ENCODE measurements at regions not wholly inside any gene's neighbourhood (a gene's known extent, or its start where the extent isn't known, plus 50 kb on each side); places are given as distances from the start of the nearest gene placed in this dataset.

DNA sequence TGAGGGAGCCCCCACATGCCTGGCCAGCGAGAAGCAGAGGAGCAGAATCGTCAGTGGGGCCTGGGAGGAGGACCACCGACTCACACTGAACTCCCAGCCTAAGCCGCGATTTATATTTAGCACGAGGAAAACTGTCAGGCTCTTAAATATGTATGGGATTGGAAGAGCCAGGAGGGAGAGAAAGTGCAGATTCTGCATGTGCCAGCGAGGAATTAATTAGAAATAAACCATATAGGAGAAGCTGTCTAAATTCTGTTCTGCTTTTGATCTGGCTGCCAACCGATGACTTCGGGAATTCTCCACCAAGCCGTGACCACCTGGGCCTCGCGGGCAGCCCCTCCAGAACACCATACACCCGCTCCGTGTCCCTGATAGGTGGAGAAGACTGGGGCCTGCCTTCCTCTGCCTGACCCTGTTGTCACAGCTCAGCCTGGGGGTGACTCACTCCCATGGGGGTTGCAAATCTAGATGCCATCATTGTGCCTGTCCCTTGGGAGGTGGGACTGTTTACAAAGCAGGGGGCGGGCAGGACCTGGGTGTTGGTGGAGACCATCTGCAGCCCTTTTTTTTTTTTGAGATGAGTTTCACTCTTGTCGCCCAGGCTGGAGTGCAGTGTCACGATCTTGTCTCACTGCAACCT, 91.1 kb upstream of the PMEPA1 start:
- Histone ChIP-seq H3K18ac (ENCODE audit: low read length) (no peak overlapping the region), H2BK120ac (ENCODE audit: insufficient read depth, low read length, poor library complexity) (no peak overlapping the region), H3K23ac (ENCODE audit: low read length) (no peak overlapping the region), H3K36me3 (ENCODE audit: control insufficient read depth in 1 of 2, insufficient read depth in 2 of 2, low read length in 2 of 2) (no peaks in the 10 kb centered on the region), H3K4me2 (ENCODE audit: low read length) (no peak overlapping the region), H3K79me1 (ENCODE audit: low read length) (peaks cover 6% of the 10 kb centered on the region), H3K9ac (ENCODE audit: low read length) (no peak overlapping the region), H3K4me3 (ENCODE audit: low read depth, low read length) (no peak overlapping the region), H3K14ac (ENCODE audit: low read length) (no peak overlapping the region), H3K4ac (ENCODE audit: low read depth, low read length) (no peak overlapping the region), H2AK5ac (ENCODE audit: low read length) (no peak overlapping the region), H2BK5ac (ENCODE audit: low read depth, low read length, poor library complexity) (no peak overlapping the region), H4K12ac (ENCODE audit: low read depth, low read length) (no peak overlapping the region), H4K91ac (ENCODE audit: low read depth, low read length) (no peak overlapping the region), H3K79me2 (ENCODE audit: control insufficient read depth, insufficient read depth, low read length, poor library complexity) (no peaks in the 10 kb centered on the region), H2BK12ac (ENCODE audit: low read length) (no peak overlapping the region), H4K8ac (ENCODE audit: low read depth, low read length) (no peak overlapping the region), H3K9me3 (ENCODE audit: insufficient read depth, low read depth, low read length) (no peaks in the 10 kb centered on the region), H3K27ac (ENCODE audit: low read depth, low read length) (no peak overlapping the region), H3K4me1 (ENCODE audit: control insufficient read depth in 1 of 2, insufficient read depth in 2 of 2, low read length in 2 of 2) (peaks cover 10% of the 10 kb centered on the region in 2 experiments), H3K27me3 (ENCODE audit: insufficient read depth, low read length) (no peaks in the 10 kb centered on the region), H2AFZ (ENCODE audit: insufficient read depth, low read length, poor library complexity) (no peak overlapping the region)
- DNase-seq: no peak
- WGBS (ENCODE audit: extremely low coverage, insufficient coverage, insufficient read length): no CpG with 5 or more reads among the region's 17 CpGs

DNA sequence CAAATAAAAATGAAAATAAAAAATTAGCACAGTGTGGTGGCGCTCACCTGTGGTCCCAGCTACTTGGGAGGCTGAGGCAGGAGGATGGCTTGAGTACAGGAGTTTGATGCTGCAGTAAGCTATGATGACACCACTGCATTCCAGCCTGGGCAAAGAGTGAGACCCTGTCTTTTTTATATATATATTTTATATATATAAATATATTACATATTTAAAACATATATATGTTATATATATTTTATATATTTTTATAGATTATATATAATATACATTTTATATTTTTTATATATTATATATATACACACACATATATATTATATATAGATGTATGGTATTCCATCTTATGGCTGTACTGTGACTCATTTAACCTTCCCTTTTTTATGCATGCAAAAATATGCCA, 87.6 kb upstream of the PMEPA1 start:
- no peak overlapping the region for H3K4ac ChIP-seq (ENCODE audit: low read depth, low read length)
- H4K91ac ChIP-seq (ENCODE audit: low read depth, low read length): no peak overlapping the region
- no peak overlapping the region for H2BK120ac ChIP-seq (ENCODE audit: insufficient read depth, low read length, poor library complexity)
- no peaks in the 10 kb centered on the region for H3K79me1 ChIP-seq (ENCODE audit: low read length)
- no peak overlapping the region for H2AFZ ChIP-seq (ENCODE audit: insufficient read depth, low read length, poor library complexity)
- H2AK5ac ChIP-seq (ENCODE audit: low read length): no peak overlapping the region
- no peak overlapping the region for H2BK12ac ChIP-seq (ENCODE audit: low read length)
- H4K12ac ChIP-seq (ENCODE audit: low read depth, low read length): no peak overlapping the region
- no CpG with 5 or more reads among the region's 1 CpG for WGBS (ENCODE audit: extremely low coverage, insufficient coverage, insufficient read length)
- no peak overlapping the region for H3K14ac ChIP-seq (ENCODE audit: low read length)
- H3K4me3 ChIP-seq (ENCODE audit: low read depth, low read length): no peak overlapping the region
- no peaks in the 10 kb centered on the region for H3K9me3 ChIP-seq (ENCODE audit: insufficient read depth, low read depth, low read length)
- no peaks in the 10 kb centered on the region for H3K36me3 ChIP-seq (ENCODE audit: control insufficient read depth in 1 of 2, insufficient read depth in 2 of 2, low read length in 2 of 2)
- no peak overlapping the region for H2BK5ac ChIP-seq (ENCODE audit: low read depth, low read length, poor library complexity)
- no peak overlapping the region for H3K23ac ChIP-seq (ENCODE audit: low read length)
- H3K4me2 ChIP-seq (ENCODE audit: low read length): no peak overlapping the region
- peaks cover 0 to 8% of the 10 kb centered on the region in 2 experiments for H3K4me1 ChIP-seq (ENCODE audit: control insufficient read depth in 1 of 2, insufficient read depth in 2 of 2, low read length in 2 of 2)
- DNase-seq: no peak
- H3K27ac ChIP-seq (ENCODE audit: low read depth, low read length): no peak overlapping the region
- H3K27me3 ChIP-seq (ENCODE audit: insufficient read depth, low read length): no peaks in the 10 kb centered on the region
- H3K79me2 ChIP-seq (ENCODE audit: control insufficient read depth, insufficient read depth, low read length, poor library complexity): no peaks in the 10 kb centered on the region
- no peak overlapping the region for H3K9ac ChIP-seq (ENCODE audit: low read length)
- no peak overlapping the region for H3K18ac ChIP-seq (ENCODE audit: low read length)
- H4K8ac ChIP-seq (ENCODE audit: low read depth, low read length): no peak overlapping the region

DNA sequence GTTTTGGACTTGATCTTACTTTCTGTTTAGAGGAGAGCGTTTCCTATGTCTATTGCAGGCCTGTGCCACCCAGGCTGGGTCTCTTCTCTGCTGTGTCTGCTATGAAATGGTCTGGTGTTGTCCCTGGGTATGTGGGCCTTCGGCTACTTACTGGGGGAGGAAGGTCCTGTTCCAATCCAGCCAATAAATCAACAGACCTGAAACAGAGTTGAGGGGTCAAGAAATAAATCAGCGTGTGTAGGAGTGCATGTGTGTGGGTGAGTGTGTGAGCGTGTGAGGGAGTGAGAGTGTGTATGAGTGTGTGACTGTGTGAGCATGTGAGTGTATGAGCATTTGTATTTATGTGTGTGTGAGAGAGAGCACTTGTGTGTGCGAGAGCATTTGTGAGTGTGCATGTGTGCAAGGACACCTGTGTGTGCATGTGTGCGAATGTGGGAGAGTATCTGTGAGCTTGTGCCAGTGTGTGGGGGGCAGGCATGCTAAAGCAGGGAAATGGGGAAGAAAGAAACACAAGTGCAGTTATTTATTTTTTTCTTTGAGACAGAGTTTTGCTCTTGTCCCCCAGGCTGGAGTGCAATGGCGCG, 86.3 kb upstream of the PMEPA1 start:
- H3K36me3 ChIP-seq (ENCODE audit: control insufficient read depth in 1 of 2, insufficient read depth in 2 of 2, low read length in 2 of 2): no peaks in the 10 kb centered on the region
- no peak overlapping the region for H3K23ac ChIP-seq (ENCODE audit: low read length)
- no peak overlapping the region for H3K9ac ChIP-seq (ENCODE audit: low read length)
- no peaks in the 10 kb centered on the region for H3K79me1 ChIP-seq (ENCODE audit: low read length)
- H3K79me2 ChIP-seq (ENCODE audit: control insufficient read depth, insufficient read depth, low read length, poor library complexity): no peaks in the 10 kb centered on the region
- no peak overlapping the region for H4K8ac ChIP-seq (ENCODE audit: low read depth, low read length)
- no peak overlapping the region for H3K4me2 ChIP-seq (ENCODE audit: low read length)
- no peak for DNase-seq
- no peaks in the 10 kb centered on the region for H3K27me3 ChIP-seq (ENCODE audit: insufficient read depth, low read length)
- no peak overlapping the region for H3K14ac ChIP-seq (ENCODE audit: low read length)
- no peak overlapping the region for H2BK120ac ChIP-seq (ENCODE audit: insufficient read depth, low read length, poor library complexity)
- WGBS (ENCODE audit: extremely low coverage, insufficient coverage, insufficient read length): 100% methylated on average over 2 of the region's 8 CpGs
- peaks cover 2% of the 10 kb centered on the region for H3K9me3 ChIP-seq (ENCODE audit: insufficient read depth, low read depth, low read length)
- H3K4me1 ChIP-seq (ENCODE audit: control insufficient read depth in 1 of 2, insufficient read depth in 2 of 2, low read length in 2 of 2): peaks cover 0 to 8% of the 10 kb centered on the region in 2 experiments
- no peak overlapping the region for H2AK5ac ChIP-seq (ENCODE audit: low read length)
- H2AFZ ChIP-seq (ENCODE audit: insufficient read depth, low read length, poor library complexity): no peak overlapping the region
- no peak overlapping the region for H2BK12ac ChIP-seq (ENCODE audit: low read length)
- no peak overlapping the region for H3K27ac ChIP-seq (ENCODE audit: low read depth, low read length)
- H4K12ac ChIP-seq (ENCODE audit: low read depth, low read length): no peak overlapping the region
- H3K4me3 ChIP-seq (ENCODE audit: low read depth, low read length): peak overlapping the region; percentile 63
- no peak overlapping the region for H3K18ac ChIP-seq (ENCODE audit: low read length)
- H2BK5ac ChIP-seq (ENCODE audit: low read depth, low read length, poor library complexity): no peak overlapping the region
- no peak overlapping the region for H4K91ac ChIP-seq (ENCODE audit: low read depth, low read length)
- no peak overlapping the region for H3K4ac ChIP-seq (ENCODE audit: low read depth, low read length)

DNA sequence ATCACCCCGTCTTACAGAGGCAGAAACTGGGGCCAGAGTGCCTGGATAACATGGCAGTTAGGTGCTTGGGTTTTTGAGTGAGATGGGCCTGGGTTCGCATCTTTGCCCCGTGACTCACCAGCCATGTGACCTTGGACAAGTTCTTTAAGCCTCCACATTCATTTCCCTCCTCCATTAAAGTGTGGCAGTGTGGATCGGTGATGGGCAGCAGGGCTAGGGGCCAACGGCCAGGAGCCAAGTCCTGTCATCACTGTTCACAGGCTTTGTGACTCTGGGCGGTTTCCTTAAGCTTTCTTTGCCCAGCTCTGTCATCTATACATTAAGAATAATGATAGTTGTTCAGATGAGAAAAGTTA, 85.5 kb upstream of the PMEPA1 start:
- Histone ChIP-seq H3K79me1 (ENCODE audit: low read length) (no peaks in the 10 kb centered on the region), H3K4ac (ENCODE audit: low read depth, low read length) (no peak overlapping the region), H3K79me2 (ENCODE audit: control insufficient read depth, insufficient read depth, low read length, poor library complexity) (no peaks in the 10 kb centered on the region), H2AK5ac (ENCODE audit: low read length) (no peak overlapping the region), H3K4me3 (ENCODE audit: low read depth, low read length) (no peak overlapping the region), H4K91ac (ENCODE audit: low read depth, low read length) (no peak overlapping the region), H4K8ac (ENCODE audit: low read depth, low read length) (no peak overlapping the region), H3K36me3 (ENCODE audit: control insufficient read depth in 1 of 2, insufficient read depth in 2 of 2, low read length in 2 of 2) (no peaks in the 10 kb centered on the region), H3K23ac (ENCODE audit: low read length) (no peak overlapping the region), H3K27me3 (ENCODE audit: insufficient read depth, low read length) (no peaks in the 10 kb centered on the region), H2BK5ac (ENCODE audit: low read depth, low read length, poor library complexity) (no peak overlapping the region), H2AFZ (ENCODE audit: insufficient read depth, low read length, poor library complexity) (no peak overlapping the region), H3K14ac (ENCODE audit: low read length) (no peak overlapping the region), H2BK120ac (ENCODE audit: insufficient read depth, low read length, poor library complexity) (no peak overlapping the region), H3K18ac (ENCODE audit: low read length) (no peak overlapping the region), H3K9ac (ENCODE audit: low read length) (no peak overlapping the region), H2BK12ac (ENCODE audit: low read length) (no peak overlapping the region), H3K4me2 (ENCODE audit: low read length) (no peak overlapping the region), H3K27ac (ENCODE audit: low read depth, low read length) (no peak overlapping the region), H3K4me1 (ENCODE audit: control insufficient read depth in 1 of 2, insufficient read depth in 2 of 2, low read length in 2 of 2) (peaks cover 0 to 8% of the 10 kb centered on the region in 2 experiments), H4K12ac (ENCODE audit: low read depth, low read length) (no peak overlapping the region), H3K9me3 (ENCODE audit: insufficient read depth, low read depth, low read length) (peaks cover 2% of the 10 kb centered on the region)
- no CpG with 5 or more reads among the region's 6 CpGs for WGBS (ENCODE audit: extremely low coverage, insufficient coverage, insufficient read length)
- DNase-seq: no peak
